ENCODE measurements at regions not wholly inside any gene's neighbourhood (a gene's known extent, or its start where the extent isn't known, plus 50 kb on each side); places are given as distances from the start of the nearest gene placed in this dataset.

DNA sequence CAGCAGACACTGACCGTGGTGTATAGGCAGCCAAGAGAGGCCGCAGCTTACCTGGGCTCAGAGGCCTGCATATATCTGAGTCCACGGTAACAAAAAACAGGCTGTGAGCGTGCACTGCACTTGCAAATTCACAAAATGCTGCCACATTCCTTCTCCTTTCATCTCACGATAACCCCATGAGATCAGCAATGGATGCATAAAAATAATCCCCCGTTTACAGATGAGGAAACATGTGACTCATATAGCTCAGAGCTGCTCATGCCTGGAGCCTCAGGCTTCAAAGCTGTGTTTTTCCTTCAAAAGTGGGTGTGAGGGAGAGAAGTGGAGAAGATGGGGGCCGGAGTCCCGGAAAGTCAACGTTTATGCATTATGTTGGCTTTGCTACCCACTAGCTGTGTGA lies 118.3 kb upstream of the FOXF1 start:
- Histone ChIP-seq H3K27ac (ENCODE audit: low read length) (no peak overlapping the region), H3K27me3 (ENCODE audit: low read length) (no peaks in the 10 kb centered on the region), H3K4me2 (ENCODE audit: low read depth, low read length, poor library complexity, severe bottlenecking) (no peak overlapping the region), H3K9me2 (replicated peaks; ENCODE audit: insufficient read depth, low read length) (no peaks in the 10 kb centered on the region), H3K9ac (ENCODE audit: low read length) (no peak overlapping the region), H3K79me2 (ENCODE audit: low read length) (no peaks in the 10 kb centered on the region), H3K4me1 (ENCODE audit: low read length) (no peaks in the 10 kb centered on the region), H4K20me1 (ENCODE audit: insufficient read depth, low read depth, low read length) (no peaks in the 10 kb centered on the region), H3K36me3 (ENCODE audit: insufficient read depth, low read length) (no peaks in the 10 kb centered on the region), H2AFZ (ENCODE audit: low read length) (no peak overlapping the region), H3K9me3 (ENCODE audit: low read length) (no peaks in the 10 kb centered on the region), H3K4me3 (ENCODE audit: low read length) (no peak overlapping the region)
- no peak for DNase-seq

DNA sequence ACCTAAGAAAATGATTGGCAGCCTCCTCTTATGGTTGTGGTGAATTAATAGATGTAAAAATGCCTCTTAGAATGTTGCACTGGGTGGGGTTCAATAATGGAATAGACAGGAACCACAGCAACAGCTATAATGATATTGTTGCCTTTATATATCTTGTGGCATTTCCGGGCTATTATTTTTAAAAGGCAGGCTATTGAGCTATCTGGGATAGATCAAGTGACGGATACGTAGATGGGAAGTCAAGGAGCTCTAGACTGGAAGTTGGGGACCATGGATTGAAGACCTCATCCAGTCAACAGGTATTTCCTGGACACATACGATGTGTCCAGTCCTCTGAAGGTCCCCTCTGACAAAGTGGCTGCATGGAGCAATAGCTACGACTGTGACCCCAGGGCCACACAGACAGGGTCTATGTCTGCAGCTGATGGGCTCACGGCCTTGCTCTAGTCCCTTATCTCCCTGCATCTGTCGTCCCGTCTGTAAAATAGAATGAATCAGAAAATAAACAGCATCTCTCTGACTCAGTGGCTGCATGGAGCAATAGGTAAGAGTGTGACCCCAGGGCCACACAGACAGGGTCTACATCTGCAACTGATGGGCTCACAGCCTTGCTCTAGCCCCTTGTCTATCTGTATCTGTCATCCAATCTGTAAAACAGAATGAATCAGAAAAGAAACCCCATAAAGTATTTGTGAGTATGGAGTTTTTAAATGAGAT lies 117.7 kb upstream of the FOXF1 start:
- no peaks in the 10 kb centered on the region for H3K9me2 ChIP-seq (replicated peaks; ENCODE audit: insufficient read depth, low read length)
- H2AFZ ChIP-seq (ENCODE audit: low read length) = no peak overlapping the region
- no peaks in the 10 kb centered on the region for H3K27me3 ChIP-seq (ENCODE audit: low read length)
- H3K79me2 ChIP-seq (ENCODE audit: low read length) = no peaks in the 10 kb centered on the region
- H3K27ac ChIP-seq (ENCODE audit: low read length) = no peak overlapping the region
- DNase-seq = no peak
- H3K36me3 ChIP-seq (ENCODE audit: insufficient read depth, low read length) = no peaks in the 10 kb centered on the region
- H3K9ac ChIP-seq (ENCODE audit: low read length) = no peak overlapping the region
- no peaks in the 10 kb centered on the region for H3K4me1 ChIP-seq (ENCODE audit: low read length)
- H3K9me3 ChIP-seq (ENCODE audit: low read length) = no peaks in the 10 kb centered on the region
- H3K4me3 ChIP-seq (ENCODE audit: low read length) = no peak overlapping the region
- no peak overlapping the region for H3K4me2 ChIP-seq (ENCODE audit: low read depth, low read length, poor library complexity, severe bottlenecking)
- H4K20me1 ChIP-seq (ENCODE audit: insufficient read depth, low read depth, low read length) = no peaks in the 10 kb centered on the region

DNA sequence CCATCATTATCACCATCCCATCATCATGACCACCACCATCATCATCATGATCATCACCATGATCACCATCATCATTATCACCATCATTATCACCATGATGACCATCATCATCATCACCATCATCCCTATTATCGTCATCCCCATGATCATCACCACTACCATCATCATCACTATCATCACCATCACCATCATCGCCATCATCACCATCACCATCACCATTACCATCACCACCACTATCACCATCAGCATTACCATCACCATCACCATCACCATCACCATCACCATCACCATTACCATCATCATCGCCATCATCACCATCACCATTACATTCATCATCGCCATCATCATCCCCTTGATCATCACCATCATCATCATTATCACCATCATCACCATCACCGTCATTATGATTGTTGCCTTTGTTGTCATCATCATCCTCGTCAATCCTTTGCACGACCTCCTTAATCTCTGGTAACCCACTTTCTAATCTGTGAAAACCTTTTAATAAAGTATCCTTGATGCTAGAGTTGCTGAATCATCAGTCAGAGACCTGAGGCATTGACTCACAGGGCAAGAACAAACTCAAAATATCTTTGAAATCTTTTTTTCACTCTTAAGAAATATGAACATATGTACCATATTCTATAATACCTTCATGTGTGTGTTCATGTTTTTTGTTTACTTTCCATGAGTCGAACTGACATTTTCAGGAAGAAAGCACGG lies 116.3 kb upstream of the FOXF1 start:
- H3K9ac ChIP-seq (ENCODE audit: low read length) = no peak overlapping the region
- no peaks in the 10 kb centered on the region for H3K36me3 ChIP-seq (ENCODE audit: insufficient read depth, low read length)
- no peak for DNase-seq
- H2AFZ ChIP-seq (ENCODE audit: low read length) = no peak overlapping the region
- H3K79me2 ChIP-seq (ENCODE audit: low read length) = no peaks in the 10 kb centered on the region
- H3K4me1 ChIP-seq (ENCODE audit: low read length) = no peaks in the 10 kb centered on the region
- no peaks in the 10 kb centered on the region for H4K20me1 ChIP-seq (ENCODE audit: insufficient read depth, low read depth, low read length)
- no peak overlapping the region for H3K27ac ChIP-seq (ENCODE audit: low read length)
- H3K9me2 ChIP-seq (replicated peaks; ENCODE audit: insufficient read depth, low read length) = no peaks in the 10 kb centered on the region
- no peaks in the 10 kb centered on the region for H3K27me3 ChIP-seq (ENCODE audit: low read length)
- H3K4me2 ChIP-seq (ENCODE audit: low read depth, low read length, poor library complexity, severe bottlenecking) = no peak overlapping the region
- H3K4me3 ChIP-seq (ENCODE audit: low read length) = no peak overlapping the region
- no peaks in the 10 kb centered on the region for H3K9me3 ChIP-seq (ENCODE audit: low read length)

DNA sequence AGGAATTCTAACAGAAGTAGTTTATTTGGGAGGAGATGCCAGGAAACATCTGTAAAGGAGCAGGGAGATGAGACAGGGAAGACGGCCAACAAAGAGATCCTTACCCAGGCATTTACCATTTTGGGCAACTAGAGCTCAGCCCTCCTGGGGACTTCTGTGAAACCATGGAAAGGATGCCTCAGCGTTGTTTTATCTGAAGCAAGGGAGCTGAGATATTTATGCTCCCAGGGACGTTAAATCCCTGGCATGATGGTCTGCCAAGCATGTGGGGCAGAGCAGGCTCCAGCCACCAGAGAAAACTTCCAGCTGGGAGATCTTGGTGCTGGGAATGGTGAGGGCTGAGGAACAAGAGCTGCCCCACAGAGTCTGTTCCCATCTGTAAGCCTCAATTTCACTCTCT lies 114.8 kb upstream of the FOXF1 start:
- Histone ChIP-seq H3K27ac (ENCODE audit: low read length) (no peak overlapping the region), H3K9me3 (ENCODE audit: low read length) (no peaks in the 10 kb centered on the region), H3K4me1 (ENCODE audit: low read length) (no peaks in the 10 kb centered on the region), H3K9ac (ENCODE audit: low read length) (no peak overlapping the region), H3K36me3 (ENCODE audit: insufficient read depth, low read length) (no peaks in the 10 kb centered on the region), H3K27me3 (ENCODE audit: low read length) (no peaks in the 10 kb centered on the region), H3K79me2 (ENCODE audit: low read length) (no peaks in the 10 kb centered on the region), H3K4me2 (ENCODE audit: low read depth, low read length, poor library complexity, severe bottlenecking) (no peak overlapping the region), H3K4me3 (ENCODE audit: low read length) (no peak overlapping the region), H2AFZ (ENCODE audit: low read length) (no peak overlapping the region), H4K20me1 (ENCODE audit: insufficient read depth, low read depth, low read length) (no peaks in the 10 kb centered on the region), H3K9me2 (replicated peaks; ENCODE audit: insufficient read depth, low read length) (no peaks in the 10 kb centered on the region)
- no peak for DNase-seq

DNA sequence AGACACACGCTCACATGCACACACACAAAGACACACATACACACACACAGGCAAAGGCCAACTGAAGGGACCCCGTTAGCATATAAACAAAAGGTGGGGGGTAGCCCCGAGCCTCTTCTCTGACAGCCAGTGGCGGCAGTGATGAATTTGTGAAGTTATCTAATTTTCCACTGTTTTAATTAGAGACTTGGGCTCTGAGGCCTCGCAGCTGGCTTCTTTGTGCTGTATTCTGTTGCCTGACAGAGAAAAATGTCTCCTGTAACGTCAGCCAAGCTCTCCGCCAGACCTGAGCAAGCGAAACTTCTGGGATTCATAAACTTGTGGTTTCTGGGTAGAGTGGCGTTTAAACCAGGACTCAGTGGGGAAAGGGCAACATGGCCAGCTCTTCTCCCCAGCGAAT lies 113.9 kb upstream of the FOXF1 start:
- no peak overlapping the region for H3K4me3 ChIP-seq (ENCODE audit: low read length)
- no peak overlapping the region for H2AFZ ChIP-seq (ENCODE audit: low read length)
- H3K4me2 ChIP-seq (ENCODE audit: low read depth, low read length, poor library complexity, severe bottlenecking) = no peak overlapping the region
- no peak overlapping the region for H3K9ac ChIP-seq (ENCODE audit: low read length)
- H3K79me2 ChIP-seq (ENCODE audit: low read length) = no peaks in the 10 kb centered on the region
- H3K9me3 ChIP-seq (ENCODE audit: low read length) = no peaks in the 10 kb centered on the region
- no peaks in the 10 kb centered on the region for H4K20me1 ChIP-seq (ENCODE audit: insufficient read depth, low read depth, low read length)
- no peak for DNase-seq
- H3K27me3 ChIP-seq (ENCODE audit: low read length) = no peaks in the 10 kb centered on the region
- H3K9me2 ChIP-seq (replicated peaks; ENCODE audit: insufficient read depth, low read length) = no peaks in the 10 kb centered on the region
- no peaks in the 10 kb centered on the region for H3K36me3 ChIP-seq (ENCODE audit: insufficient read depth, low read length)
- H3K27ac ChIP-seq (ENCODE audit: low read length) = no peak overlapping the region
- no peaks in the 10 kb centered on the region for H3K4me1 ChIP-seq (ENCODE audit: low read length)

DNA sequence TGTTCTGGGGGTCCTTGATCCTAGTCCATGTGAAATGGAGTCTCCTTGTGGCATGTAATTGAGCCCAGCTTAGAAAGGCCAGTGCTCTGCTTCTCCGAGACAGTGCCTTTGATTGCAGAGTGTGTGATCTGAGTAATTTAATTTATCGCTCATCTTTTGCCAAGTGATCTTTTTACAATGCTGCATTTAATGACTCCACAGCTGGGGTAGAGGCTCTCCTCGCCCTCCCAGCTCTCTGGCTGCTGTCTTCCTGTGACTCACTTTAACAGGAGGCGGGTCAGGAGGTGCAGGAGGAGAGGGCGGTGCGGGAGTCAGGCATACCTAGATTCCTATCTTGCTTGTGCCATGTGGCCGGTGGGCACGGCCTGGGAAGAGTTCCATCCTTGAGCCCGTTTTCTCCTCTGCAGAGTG lies 113.4 kb upstream of the FOXF1 start:
- Histone ChIP-seq H4K20me1 (ENCODE audit: insufficient read depth, low read depth, low read length) (no peaks in the 10 kb centered on the region), H3K79me2 (ENCODE audit: low read length) (no peaks in the 10 kb centered on the region), H3K9me3 (ENCODE audit: low read length) (no peaks in the 10 kb centered on the region), H3K27me3 (ENCODE audit: low read length) (no peaks in the 10 kb centered on the region), H3K4me2 (ENCODE audit: low read depth, low read length, poor library complexity, severe bottlenecking) (no peak overlapping the region), H3K4me1 (ENCODE audit: low read length) (no peaks in the 10 kb centered on the region), H3K27ac (ENCODE audit: low read length) (no peak overlapping the region), H3K9ac (ENCODE audit: low read length) (no peak overlapping the region), H3K4me3 (ENCODE audit: low read length) (no peak overlapping the region), H2AFZ (ENCODE audit: low read length) (no peak overlapping the region), H3K9me2 (replicated peaks; ENCODE audit: insufficient read depth, low read length) (no peaks in the 10 kb centered on the region), H3K36me3 (ENCODE audit: insufficient read depth, low read length) (no peaks in the 10 kb centered on the region)
- DNase-seq = no peak

DNA sequence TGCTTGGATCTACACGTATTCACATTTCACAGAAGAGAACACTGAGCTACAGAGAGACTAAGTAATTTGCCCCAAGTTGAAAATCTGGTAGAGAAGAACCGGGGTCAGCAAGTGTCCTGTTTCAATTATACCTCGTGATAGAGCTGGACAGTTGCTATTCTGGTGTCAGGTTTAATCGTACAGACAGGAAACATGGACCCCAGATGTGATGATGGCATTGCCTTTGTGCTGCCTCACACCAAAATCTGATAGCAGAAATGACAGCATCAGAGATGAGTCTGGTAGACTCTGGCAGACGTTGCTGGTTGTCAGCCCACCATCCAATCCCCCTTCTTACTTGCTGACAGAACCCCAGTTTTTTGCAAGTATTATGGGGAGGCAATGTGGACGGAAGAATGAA lies 112.1 kb upstream of the FOXF1 start:
- Histone ChIP-seq H3K9ac (ENCODE audit: low read length) (no peak overlapping the region), H3K27ac (ENCODE audit: low read length) (no peak overlapping the region), H3K4me3 (ENCODE audit: low read length) (no peak overlapping the region), H3K9me3 (ENCODE audit: low read length) (no peaks in the 10 kb centered on the region), H3K79me2 (ENCODE audit: low read length) (no peaks in the 10 kb centered on the region), H4K20me1 (ENCODE audit: insufficient read depth, low read depth, low read length) (no peaks in the 10 kb centered on the region), H3K36me3 (ENCODE audit: insufficient read depth, low read length) (no peaks in the 10 kb centered on the region), H3K4me2 (ENCODE audit: low read depth, low read length, poor library complexity, severe bottlenecking) (no peak overlapping the region), H3K9me2 (replicated peaks; ENCODE audit: insufficient read depth, low read length) (no peaks in the 10 kb centered on the region), H3K27me3 (ENCODE audit: low read length) (no peaks in the 10 kb centered on the region), H3K4me1 (ENCODE audit: low read length) (no peaks in the 10 kb centered on the region), H2AFZ (ENCODE audit: low read length) (no peak overlapping the region)
- DNase-seq = no peak

DNA sequence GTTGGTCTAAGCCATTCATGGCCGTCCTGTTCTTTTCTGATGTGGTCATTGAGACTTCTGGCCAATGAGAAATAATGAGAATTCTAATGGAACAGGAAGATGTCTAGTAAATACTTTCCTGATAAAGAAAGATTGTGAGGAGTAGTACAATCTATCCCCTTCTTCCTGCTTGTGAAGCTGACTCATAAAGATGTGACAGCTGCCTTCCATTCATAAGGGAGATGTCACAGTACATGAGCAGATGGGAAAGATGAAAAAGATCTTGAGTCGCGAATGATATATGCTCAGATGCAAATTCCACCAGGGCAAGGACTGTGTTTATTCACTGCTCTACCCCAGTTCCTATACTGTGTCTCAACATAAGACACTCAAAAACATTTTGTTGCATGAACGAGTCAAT lies 111.7 kb upstream of the FOXF1 start:
- H3K9me2 ChIP-seq (replicated peaks; ENCODE audit: insufficient read depth, low read length) = no peaks in the 10 kb centered on the region
- H4K20me1 ChIP-seq (ENCODE audit: insufficient read depth, low read depth, low read length) = no peaks in the 10 kb centered on the region
- no peak overlapping the region for H3K9ac ChIP-seq (ENCODE audit: low read length)
- H3K4me2 ChIP-seq (ENCODE audit: low read depth, low read length, poor library complexity, severe bottlenecking) = no peak overlapping the region
- no peaks in the 10 kb centered on the region for H3K36me3 ChIP-seq (ENCODE audit: insufficient read depth, low read length)
- H3K27me3 ChIP-seq (ENCODE audit: low read length) = no peaks in the 10 kb centered on the region
- H3K4me1 ChIP-seq (ENCODE audit: low read length) = no peaks in the 10 kb centered on the region
- H3K79me2 ChIP-seq (ENCODE audit: low read length) = no peaks in the 10 kb centered on the region
- H2AFZ ChIP-seq (ENCODE audit: low read length) = no peak overlapping the region
- no peak for DNase-seq
- no peaks in the 10 kb centered on the region for H3K9me3 ChIP-seq (ENCODE audit: low read length)
- no peak overlapping the region for H3K27ac ChIP-seq (ENCODE audit: low read length)
- no peak overlapping the region for H3K4me3 ChIP-seq (ENCODE audit: low read length)
